ENCODE measurements at regions not wholly inside any gene's neighbourhood (a gene's known extent, or its start where the extent isn't known, plus 50 kb on each side); places are given as distances from the start of the nearest gene placed in this dataset.
"Not testable (repeated sequence)": the region's sequence is repeated elsewhere in the genome, so short reads cannot be mapped to it uniquely, and the experiment has no call there.

DNA sequence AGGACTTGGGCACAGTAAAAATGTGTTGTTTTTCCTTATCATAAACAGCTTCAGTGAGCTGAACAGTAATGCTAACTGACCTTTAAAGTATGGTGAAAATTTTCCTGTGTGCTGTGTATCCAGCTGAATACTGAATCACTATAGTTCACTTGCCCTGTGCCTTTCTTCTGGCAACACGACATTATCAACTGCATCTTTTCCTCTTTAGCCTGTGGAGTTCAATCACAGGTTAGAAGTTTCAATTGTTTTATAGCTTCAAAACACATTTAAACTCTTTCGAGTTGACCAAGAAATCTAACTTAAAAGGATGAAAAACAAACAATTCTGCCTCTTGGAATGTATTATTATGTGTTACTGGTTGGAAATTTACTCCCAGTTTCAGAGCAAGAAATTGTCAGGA, 1120.7 kb upstream of the ALCAM start:
- Histone ChIP-seq H3K4me3 (replicated peaks; ENCODE audit: insufficient read depth, low read length) (no peak overlapping the region), H3K27ac (replicated peaks) (no peak overlapping the region)
- no peak for DNase-seq (ENCODE audit: low read depth in 1 of 2, low spot score in 1 of 2)

DNA sequence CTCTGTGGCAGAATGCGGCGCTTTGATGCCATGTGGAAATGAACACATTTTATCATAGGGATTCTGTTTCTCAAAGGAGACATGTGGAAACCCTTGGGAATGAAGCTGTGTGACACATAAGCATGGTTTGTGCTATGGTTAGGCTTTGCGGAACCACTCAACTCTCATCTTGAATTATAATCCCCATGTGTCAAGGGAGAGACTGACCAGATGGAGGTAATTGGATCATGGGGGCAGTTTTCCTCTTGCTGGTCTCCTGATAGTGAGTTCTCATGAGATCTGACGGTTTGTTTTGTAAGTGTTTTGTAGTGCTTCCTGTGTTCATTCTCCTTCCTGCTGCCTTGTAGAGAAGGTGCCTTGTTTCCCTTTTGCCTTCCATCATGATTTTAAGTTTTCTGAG, 1109.2 kb upstream of the ALCAM start:
- no peak for TF ChIP-seq SPI1 (IDR thresholded peaks at IDR 0.05; ENCODE audit: borderline replicate concordance, low read depth)
- TF ChIP-seq GABPA (IDR thresholded peaks at IDR 0.05; ENCODE audit: low read depth): no peak
- no peak for TF ChIP-seq POLR2AphosphoS5 (IDR thresholded peaks at IDR 0.05; ENCODE audit: low read depth)
- TF ChIP-seq, protein P1, sequence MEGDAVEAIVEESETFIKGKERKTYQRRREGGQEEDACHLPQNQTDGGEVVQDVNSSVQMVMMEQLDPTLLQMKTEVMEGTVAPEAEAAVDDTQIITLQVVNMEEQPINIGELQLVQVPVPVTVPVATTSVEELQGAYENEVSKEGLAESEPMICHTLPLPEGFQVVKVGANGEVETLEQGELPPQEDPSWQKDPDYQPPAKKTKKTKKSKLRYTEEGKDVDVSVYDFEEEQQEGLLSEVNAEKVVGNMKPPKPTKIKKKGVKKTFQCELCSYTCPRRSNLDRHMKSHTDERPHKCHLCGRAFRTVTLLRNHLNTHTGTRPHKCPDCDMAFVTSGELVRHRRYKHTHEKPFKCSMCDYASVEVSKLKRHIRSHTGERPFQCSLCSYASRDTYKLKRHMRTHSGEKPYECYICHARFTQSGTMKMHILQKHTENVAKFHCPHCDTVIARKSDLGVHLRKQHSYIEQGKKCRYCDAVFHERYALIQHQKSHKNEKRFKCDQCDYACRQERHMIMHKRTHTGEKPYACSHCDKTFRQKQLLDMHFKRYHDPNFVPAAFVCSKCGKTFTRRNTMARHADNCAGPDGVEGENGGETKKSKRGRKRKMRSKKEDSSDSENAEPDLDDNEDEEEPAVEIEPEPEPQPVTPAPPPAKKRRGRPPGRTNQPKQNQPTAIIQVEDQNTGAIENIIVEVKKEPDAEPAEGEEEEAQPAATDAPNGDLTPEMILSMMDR (IDR thresholded peaks at IDR 0.05; ENCODE audit: insufficient read depth, low read length): no peak
- TF ChIP-seq, protein P2, sequence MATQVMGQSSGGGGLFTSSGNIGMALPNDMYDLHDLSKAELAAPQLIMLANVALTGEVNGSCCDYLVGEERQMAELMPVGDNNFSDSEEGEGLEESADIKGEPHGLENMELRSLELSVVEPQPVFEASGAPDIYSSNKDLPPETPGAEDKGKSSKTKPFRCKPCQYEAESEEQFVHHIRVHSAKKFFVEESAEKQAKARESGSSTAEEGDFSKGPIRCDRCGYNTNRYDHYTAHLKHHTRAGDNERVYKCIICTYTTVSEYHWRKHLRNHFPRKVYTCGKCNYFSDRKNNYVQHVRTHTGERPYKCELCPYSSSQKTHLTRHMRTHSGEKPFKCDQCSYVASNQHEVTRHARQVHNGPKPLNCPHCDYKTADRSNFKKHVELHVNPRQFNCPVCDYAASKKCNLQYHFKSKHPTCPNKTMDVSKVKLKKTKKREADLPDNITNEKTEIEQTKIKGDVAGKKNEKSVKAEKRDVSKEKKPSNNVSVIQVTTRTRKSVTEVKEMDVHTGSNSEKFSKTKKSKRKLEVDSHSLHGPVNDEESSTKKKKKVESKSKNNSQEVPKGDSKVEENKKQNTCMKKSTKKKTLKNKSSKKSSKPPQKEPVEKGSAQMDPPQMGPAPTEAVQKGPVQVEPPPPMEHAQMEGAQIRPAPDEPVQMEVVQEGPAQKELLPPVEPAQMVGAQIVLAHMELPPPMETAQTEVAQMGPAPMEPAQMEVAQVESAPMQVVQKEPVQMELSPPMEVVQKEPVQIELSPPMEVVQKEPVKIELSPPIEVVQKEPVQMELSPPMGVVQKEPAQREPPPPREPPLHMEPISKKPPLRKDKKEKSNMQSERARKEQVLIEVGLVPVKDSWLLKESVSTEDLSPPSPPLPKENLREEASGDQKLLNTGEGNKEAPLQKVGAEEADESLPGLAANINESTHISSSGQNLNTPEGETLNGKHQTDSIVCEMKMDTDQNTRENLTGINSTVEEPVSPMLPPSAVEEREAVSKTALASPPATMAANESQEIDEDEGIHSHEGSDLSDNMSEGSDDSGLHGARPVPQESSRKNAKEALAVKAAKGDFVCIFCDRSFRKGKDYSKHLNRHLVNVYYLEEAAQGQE (IDR thresholded peaks at IDR 0.05; ENCODE audit: insufficient replicate concordance, low read depth): no peak
- H3K27me3 ChIP-seq (ENCODE audit: insufficient read depth, poor library complexity, severe bottlenecking): no peaks in the 10 kb centered on the region
- H3K27ac ChIP-seq (replicated peaks): no peak overlapping the region
- H3K4me3 ChIP-seq (replicated peaks; ENCODE audit: insufficient read depth, low read length): no peak overlapping the region
- DNase-seq (ENCODE audit: low read depth in 1 of 2, low spot score in 1 of 2): no peak

More for the DNA sequence above, 1120.7 kb upstream of the ALCAM start:
- H3K27me3 ChIP-seq (ENCODE audit: insufficient read depth, poor library complexity, severe bottlenecking): no peaks in the 10 kb centered on the region
- TF ChIP-seq POLR2AphosphoS5 (IDR thresholded peaks at IDR 0.05; ENCODE audit: low read depth) (no peak), GABPA (IDR thresholded peaks at IDR 0.05; ENCODE audit: low read depth) (no peak), SPI1 (IDR thresholded peaks at IDR 0.05; ENCODE audit: borderline replicate concordance, low read depth) (no peak)
- TF ChIP-seq, protein P1 (IDR thresholded peaks at IDR 0.05; ENCODE audit: insufficient read depth, low read length): no peak
- TF ChIP-seq, protein P2 (IDR thresholded peaks at IDR 0.05; ENCODE audit: insufficient replicate concordance, low read depth): no peak

DNA sequence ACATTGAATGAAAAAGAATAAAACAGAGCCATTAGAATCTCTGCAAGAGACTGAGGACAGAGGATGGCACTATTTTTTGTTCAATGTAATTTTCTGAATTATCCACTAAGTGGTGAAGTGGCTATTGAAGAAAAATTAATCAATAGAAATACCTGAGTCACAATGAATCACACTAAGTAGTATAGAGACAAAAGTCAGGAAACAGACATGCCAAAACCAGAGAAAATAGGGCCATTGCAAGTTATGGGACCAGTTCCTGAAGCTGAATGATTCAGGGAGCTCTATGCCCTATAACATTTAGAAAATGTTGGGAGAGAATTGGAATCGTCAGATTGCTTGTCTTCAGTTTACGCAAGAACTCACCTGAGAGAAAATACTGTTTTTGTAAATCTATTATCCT, 1103.2 kb upstream of the ALCAM start:
- H3K4me3 ChIP-seq (replicated peaks; ENCODE audit: insufficient read depth, low read length): no peak overlapping the region
- no peak for DNase-seq (ENCODE audit: low read depth in 1 of 2, low spot score in 1 of 2)
- TF ChIP-seq, protein P1 (IDR thresholded peaks at IDR 0.05; ENCODE audit: insufficient read depth, low read length): no peak
- TF ChIP-seq SPI1 (IDR thresholded peaks at IDR 0.05; ENCODE audit: borderline replicate concordance, low read depth) (no peak), GABPA (IDR thresholded peaks at IDR 0.05; ENCODE audit: low read depth) (no peak), POLR2AphosphoS5 (IDR thresholded peaks at IDR 0.05; ENCODE audit: low read depth) (no peak)
- TF ChIP-seq, protein P2 (IDR thresholded peaks at IDR 0.05; ENCODE audit: insufficient replicate concordance, low read depth): no peak

DNA sequence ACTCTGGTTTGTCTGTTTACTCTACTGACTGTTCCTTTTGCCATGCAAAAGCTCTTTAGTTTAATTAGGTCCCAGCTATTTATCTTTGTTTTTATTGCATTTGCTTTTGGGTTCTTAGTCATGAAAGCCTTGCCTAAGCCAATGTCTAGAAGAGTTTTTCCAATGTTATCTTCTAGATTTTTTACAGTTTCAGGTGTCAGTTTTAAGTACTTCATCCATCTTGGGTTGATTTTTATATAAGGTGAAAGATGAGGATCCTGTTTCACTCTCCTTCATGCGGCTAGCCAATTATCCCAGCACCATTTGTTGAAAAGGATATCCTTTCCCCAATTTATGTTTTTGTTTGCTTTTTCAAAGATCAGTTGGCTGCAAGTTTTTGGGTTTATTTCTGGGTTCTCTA, 1100.5 kb upstream of the ALCAM start:
- H3K27ac ChIP-seq (replicated peaks); H3K27me3 ChIP-seq (ENCODE audit: insufficient read depth, poor library complexity, severe bottlenecking); H3K4me3 ChIP-seq (replicated peaks; ENCODE audit: insufficient read depth, low read length); DNase-seq (ENCODE audit: low read depth in 1 of 2, low spot score in 1 of 2): not testable (repeated sequence)

More for the DNA sequence above, 1103.2 kb upstream of the ALCAM start:
- H3K27ac ChIP-seq (replicated peaks): no peak overlapping the region
- H3K27me3 ChIP-seq (ENCODE audit: insufficient read depth, poor library complexity, severe bottlenecking): no peaks in the 10 kb centered on the region

Measured in HL-60 (cell line).